K562 (cell line): ENCODE measurements at regions not wholly inside any gene's neighbourhood (a gene's known extent, or its start where the extent isn't known, plus 50 kb on each side); places are given as distances from the start of the nearest gene placed in this dataset.
A peak's percentile ranks its signal among the peaks of the same experiment; 100 is the strongest.

Source experiments
- ARID2 ChIP-seq: fragments of 450-650 bp; IDR thresholded peaks from 2 replicates; pipeline ENCODE4 v1.6.1; 2017; ENCODE audit warnings: antibody characterized with exemption, mild to moderate bottlenecking
- GTF2F1 ChIP-seq: IDR thresholded peaks from 2 replicates; pipeline ENCODE4 v1.6.1; 2011; ENCODE audit warnings: low read depth, low read length, improper control_type of control experiment
- JUN ChIP-seq, 2 experiments: sonication (generic) in 1 of 2; formaldehyde crosslinking in 1 of 2; IDR thresholded peaks; 2 replicates each; pipeline versions ENCODE4 v1.6.1 to v1.8.0; 2012 to 2022; ENCODE audit warnings: borderline replicate concordance in 2 of 2, mild to moderate bottlenecking in 2 of 2, improper control_type of control experiment in 1 of 2, low read depth in 1 of 2, low read length in 1 of 2, missing genetic modification reagents in 1 of 2
- NEUROD1 ChIP-seq: fragments of 150-350 bp; IDR thresholded peaks from 2 replicates; pipeline ENCODE4 v1.6.1; 2014; ENCODE audit warnings: borderline replicate concordance, low read length, low read depth; ENCODE audit not compliant: partially characterized antibody
- PCBP1 ChIP-seq: fragments of 200-400 bp; formaldehyde crosslinking; IDR thresholded peaks from 2 replicates; pipeline ENCODE4 v1.6.1; 2018; ENCODE audit warnings: mild to moderate bottlenecking, low read depth, low read length; ENCODE audit not compliant: poor library complexity, severe bottlenecking
- PTTG1 ChIP-seq: fragments of 450-650 bp; IDR thresholded peaks from 2 replicates; pipeline ENCODE4 v1.6.1; 2016; ENCODE audit warnings: low read depth, mild to moderate bottlenecking, missing genetic modification characterization, missing compliant biosample characterization
- SMARCB1 ChIP-seq: IDR thresholded peaks from 2 replicates; pipeline ENCODE4 v1.6.1; 2011; ENCODE audit warnings: improper control_type of control experiment, low read depth; ENCODE audit not compliant: insufficient read length
- XRCC4 ChIP-seq: IDR thresholded peaks from one replicate; pipeline ENCODE4 v1.6.1; 2011; ENCODE audit not compliant: insufficient read depth, insufficient read length; ENCODE audit errors: extremely low read depth
- ZFX ChIP-seq: sonication (generic); formaldehyde crosslinking; IDR thresholded peaks from 2 replicates; pipeline ENCODE4 v1.8.0; 2022; ENCODE audit warnings: mild to moderate bottlenecking, missing genetic modification reagents, moderate library complexity
- ZNF165 ChIP-seq: fragments of 250-450 bp; sonication (Bioruptor Pico); IDR thresholded peaks from 2 replicates; pipeline ENCODE4 v1.4.0; 2020; ENCODE audit warnings: borderline replicate concordance
- ZNF408 ChIP-seq: fragments of 250-450 bp; sonication (Bioruptor Pico); IDR thresholded peaks from 2 replicates; pipeline ENCODE4 v1.4.0; 2020; ENCODE audit warnings: low read depth, mild to moderate bottlenecking, moderate library complexity
- TF ChIP-seq, protein P1 (sequence below), 2 experiments: fragments of 450-650 bp; IDR thresholded peaks; 2 replicates each; pipeline ENCODE4 v1.6.1; 2016; ENCODE audit warnings: mild to moderate bottlenecking in 2 of 2, borderline replicate concordance in 1 of 2, low read depth in 1 of 2, moderate library complexity in 1 of 2
- TF ChIP-seq, protein P2 (sequence below), 2 experiments: fragments of 450-650 bp in 1 of 2; sonication (generic) in 1 of 2; formaldehyde crosslinking in 1 of 2; IDR thresholded peaks in 1 of 2; conservative IDR thresholded peaks in 1 of 2; 2 replicates each; pipeline versions ENCODE4 v1.6.1 to v1.8.1; 2016 to 2023; ENCODE audit warnings: mild to moderate bottlenecking in 2 of 2, moderate library complexity in 2 of 2, inconsistent platforms in 1 of 2, missing genetic modification reagents in 1 of 2
- TF ChIP-seq, protein P3 (sequence below): fragments of 450-650 bp; IDR thresholded peaks from 2 replicates; pipeline ENCODE4 v1.6.1; 2017; ENCODE audit warnings: antibody characterized with exemption
- TF ChIP-seq, protein P4 (sequence below): sonication (generic); formaldehyde crosslinking; IDR thresholded peaks from 2 replicates; pipeline ENCODE4 v1.8.1; 2023; ENCODE audit warnings: mild to moderate bottlenecking, missing genetic modification reagents

DNA sequence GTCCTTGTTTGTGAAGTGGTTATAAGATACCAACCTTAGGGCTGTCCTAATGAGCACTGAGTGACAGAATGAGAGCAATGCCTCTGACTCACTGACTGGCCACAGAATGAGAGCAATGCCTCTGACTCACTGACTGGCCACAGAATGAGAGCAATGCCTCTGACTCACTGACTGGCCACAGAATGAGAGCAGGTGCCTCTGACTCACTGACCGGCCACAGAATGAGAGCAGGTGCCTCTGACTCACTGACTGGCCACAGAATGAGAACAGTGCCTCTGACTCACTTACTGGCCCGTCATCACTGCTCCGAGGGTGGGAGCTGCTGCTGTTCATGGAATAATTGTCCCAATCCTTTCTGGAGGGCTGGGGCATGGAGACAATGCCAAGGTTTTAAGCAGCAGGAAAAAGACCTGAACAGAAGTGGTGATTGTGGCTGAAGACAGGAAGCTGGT is 265.2 kb upstream of the PPP2R2D start (continued):
- no peak for TF ChIP-seq ZFX (CRISPR knock-in tag)
- TF ChIP-seq, protein P1, sequence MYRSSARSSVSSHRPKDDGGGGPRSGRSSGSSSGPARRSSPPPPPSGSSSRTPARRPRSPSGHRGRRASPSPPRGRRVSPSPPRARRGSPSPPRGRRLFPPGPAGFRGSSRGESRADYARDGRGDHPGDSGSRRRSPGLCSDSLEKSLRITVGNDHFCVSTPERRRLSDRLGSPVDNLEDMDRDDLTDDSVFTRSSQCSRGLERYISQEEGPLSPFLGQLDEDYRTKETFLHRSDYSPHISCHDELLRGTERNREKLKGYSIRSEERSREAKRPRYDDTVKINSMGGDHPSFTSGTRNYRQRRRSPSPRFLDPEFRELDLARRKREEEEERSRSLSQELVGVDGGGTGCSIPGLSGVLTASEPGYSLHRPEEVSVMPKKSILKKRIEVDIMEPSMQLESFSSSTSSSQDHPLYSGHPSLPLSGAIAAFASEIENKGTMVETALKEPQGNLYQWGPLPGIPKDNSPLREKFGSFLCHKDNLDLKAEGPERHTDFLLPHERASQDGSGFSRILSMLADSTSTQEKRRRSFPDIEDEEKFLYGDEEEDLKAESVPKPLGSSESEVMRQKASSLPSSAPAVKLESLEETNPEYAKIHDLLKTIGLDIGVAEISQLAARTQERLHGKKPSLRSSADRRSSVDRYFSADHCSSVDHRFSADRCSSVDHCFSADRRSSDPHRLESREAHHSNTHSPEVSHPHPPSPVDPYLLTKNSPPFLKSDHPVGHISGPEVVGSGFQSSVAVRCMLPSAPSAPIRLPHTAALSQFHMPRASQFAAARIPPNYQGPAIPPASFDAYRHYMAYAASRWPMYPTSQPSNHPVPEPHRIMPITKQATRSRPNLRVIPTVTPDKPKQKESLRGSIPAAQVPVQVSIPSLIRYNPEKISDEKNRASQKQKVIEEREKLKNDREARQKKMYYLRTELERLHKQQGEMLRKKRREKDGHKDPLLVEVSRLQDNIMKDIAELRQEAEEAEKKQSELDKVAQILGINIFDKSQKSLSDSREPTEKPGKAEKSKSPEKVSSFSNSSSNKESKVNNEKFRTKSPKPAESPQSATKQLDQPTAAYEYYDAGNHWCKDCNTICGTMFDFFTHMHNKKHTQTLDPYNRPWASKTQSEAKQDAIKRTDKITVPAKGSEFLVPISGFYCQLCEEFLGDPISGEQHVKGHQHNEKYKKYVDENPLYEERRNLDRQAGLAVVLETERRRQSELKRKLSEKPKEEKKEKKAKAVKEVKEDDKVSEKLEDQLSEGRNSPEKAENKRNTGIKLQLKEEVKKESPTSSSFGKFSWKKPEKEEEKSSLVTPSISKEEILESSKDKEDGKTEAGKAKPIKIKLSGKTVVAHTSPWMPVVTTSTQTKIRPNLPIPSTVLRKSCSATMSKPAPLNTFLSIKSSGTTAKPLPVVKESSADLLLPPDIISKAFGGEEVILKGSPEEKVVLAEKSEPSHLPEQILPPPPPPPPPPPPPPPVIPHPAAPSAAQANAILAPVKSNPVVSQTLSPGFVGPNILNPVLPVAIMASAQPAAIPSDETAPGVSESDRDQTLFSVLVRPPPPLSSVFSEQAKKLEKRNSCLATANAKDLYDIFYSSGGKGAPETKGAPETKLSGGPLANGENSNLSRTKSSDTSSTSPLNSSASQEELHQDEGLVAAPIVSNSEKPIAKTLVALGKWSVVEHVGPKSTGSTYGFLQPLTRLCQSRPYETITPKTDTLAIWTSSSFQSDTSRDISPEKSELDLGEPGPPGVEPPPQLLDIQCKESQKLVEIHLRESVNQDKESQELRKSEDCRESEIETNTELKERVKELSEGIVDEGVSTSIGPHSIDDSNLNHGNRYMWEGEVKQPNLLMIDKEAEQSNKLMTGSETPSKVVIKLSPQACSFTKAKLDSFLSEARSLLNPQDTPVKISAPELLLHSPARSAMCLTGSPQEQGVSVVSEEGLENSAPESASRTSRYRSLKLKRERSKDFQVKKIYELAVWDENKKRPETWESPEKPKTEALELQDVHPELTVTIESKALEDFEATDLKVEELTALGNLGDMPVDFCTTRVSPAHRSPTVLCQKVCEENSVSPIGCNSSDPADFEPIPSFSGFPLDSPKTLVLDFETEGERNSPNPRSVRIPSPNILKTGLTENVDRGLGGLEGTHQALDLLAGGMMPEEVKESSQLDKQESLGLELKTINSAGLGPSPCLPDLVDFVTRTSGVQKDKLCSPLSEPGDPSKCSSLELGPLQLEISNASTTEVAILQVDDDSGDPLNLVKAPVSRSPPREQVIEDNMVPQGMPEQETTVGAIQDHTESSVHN (IDR thresholded peaks at IDR 0.05; ENCODE audit: borderline replicate concordance in 1 of 2, low read depth in 1 of 2): no peak
- TF ChIP-seq, protein P2, sequence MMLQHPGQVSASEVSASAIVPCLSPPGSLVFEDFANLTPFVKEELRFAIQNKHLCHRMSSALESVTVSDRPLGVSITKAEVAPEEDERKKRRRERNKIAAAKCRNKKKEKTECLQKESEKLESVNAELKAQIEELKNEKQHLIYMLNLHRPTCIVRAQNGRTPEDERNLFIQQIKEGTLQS (IDR thresholded peaks at IDR 0.05): peak; percentile 74
- TF ChIP-seq, protein P2 (CRISPR knock-in tag; conservative IDR thresholded peaks at IDR 0.05): no peak
- no peak for TF ChIP-seq PTTG1 (tag)
- TF ChIP-seq ZNF165: no peak
- TF ChIP-seq NEUROD1: no peak
- TF ChIP-seq, protein P3, sequence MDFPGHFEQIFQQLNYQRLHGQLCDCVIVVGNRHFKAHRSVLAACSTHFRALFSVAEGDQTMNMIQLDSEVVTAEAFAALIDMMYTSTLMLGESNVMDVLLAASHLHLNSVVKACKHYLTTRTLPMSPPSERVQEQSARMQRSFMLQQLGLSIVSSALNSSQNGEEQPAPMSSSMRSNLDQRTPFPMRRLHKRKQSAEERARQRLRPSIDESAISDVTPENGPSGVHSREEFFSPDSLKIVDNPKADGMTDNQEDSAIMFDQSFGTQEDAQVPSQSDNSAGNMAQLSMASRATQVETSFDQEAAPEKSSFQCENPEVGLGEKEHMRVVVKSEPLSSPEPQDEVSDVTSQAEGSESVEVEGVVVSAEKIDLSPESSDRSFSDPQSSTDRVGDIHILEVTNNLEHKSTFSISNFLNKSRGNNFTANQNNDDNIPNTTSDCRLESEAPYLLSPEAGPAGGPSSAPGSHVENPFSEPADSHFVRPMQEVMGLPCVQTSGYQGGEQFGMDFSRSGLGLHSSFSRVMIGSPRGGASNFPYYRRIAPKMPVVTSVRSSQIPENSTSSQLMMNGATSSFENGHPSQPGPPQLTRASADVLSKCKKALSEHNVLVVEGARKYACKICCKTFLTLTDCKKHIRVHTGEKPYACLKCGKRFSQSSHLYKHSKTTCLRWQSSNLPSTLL: no peak
- TF ChIP-seq JUN (IDR thresholded peaks at IDR 0.05; ENCODE audit: borderline replicate concordance, low read depth, low read length): 0 out of 2 replicates have a peak, but pooled peaks have one; percentile 65
- TF ChIP-seq JUN (CRISPR knock-in tag; IDR thresholded peaks at IDR 0.05; ENCODE audit: borderline replicate concordance): no peak
- TF ChIP-seq GTF2F1: no peak
- TF ChIP-seq ZNF408: no peak
- TF ChIP-seq, protein P4, sequence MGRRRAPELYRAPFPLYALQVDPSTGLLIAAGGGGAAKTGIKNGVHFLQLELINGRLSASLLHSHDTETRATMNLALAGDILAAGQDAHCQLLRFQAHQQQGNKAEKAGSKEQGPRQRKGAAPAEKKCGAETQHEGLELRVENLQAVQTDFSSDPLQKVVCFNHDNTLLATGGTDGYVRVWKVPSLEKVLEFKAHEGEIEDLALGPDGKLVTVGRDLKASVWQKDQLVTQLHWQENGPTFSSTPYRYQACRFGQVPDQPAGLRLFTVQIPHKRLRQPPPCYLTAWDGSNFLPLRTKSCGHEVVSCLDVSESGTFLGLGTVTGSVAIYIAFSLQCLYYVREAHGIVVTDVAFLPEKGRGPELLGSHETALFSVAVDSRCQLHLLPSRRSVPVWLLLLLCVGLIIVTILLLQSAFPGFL (CRISPR knock-in tag): no peak
- TF ChIP-seq XRCC4: no peak
- no peak for TF ChIP-seq SMARCB1
- TF ChIP-seq ARID2: no peak
- no peak for TF ChIP-seq PCBP1
